Endothelial cell of umbilical vein (primary cell): ENCODE measurements at regions not wholly inside any gene's neighbourhood (a gene's known extent, or its start where the extent isn't known, plus 50 kb on each side); places are given as distances from the start of the nearest gene placed in this dataset.

Source experiments
- BruUV-seq: library from RNA; stranded (reverse); fragments of 400-500 nt; replicated peaks from 2 replicates; lab custom pipeline; 2021; lab: Mats Ljungman, UMichigan
- CTCF ChIA-PET: fragments of 300-600, 350-600 bp; sonication (Branson Sonifier 250); formaldehyde crosslinking; loops from one replicate; lab custom pipeline; 2021; ENCODE audit warnings: antibody characterized with exemption, inconsistent platforms; lab: Charles Lee
- POLR2A ChIA-PET: fragments of 300-600, 350-600 bp; sonication (Branson Sonifier 250); formaldehyde crosslinking; loops from one replicate; lab custom pipeline; 2021; ENCODE audit warnings: antibody characterized with exemption, inconsistent platforms; lab: Charles Lee
- DNase-seq: peaks from one replicate; pipeline ENCODE4 v3.0.0-alpha.2; 2011; ENCODE audit warnings: low read depth, low spot score
- FAIRE-seq: peaks from 2 replicates; lab custom pipeline; 2011; peaks lifted over from hg19 to GRCh38; lab: Jason Lieb, UNC
- H2AFZ ChIP-seq: 2 replicates; pipeline ENCODE4 v1.6.0; 2012; ENCODE audit warnings: low read depth, low read length, control low read depth, inconsistent platforms
- H3K27ac ChIP-seq: 2 replicates; pipeline ENCODE4 v1.5.1; 2011; ENCODE audit warnings: low read depth, mild to moderate bottlenecking, control low read depth, low read length, moderate library complexity; ENCODE audit not compliant: insufficient read depth
- H3K27me3 ChIP-seq, 2 experiments: 2 replicates each; pipeline versions ENCODE4 v1.6.0 to v1.6.1; 2011; ENCODE audit warnings: low read length in 2 of 2, mixed read lengths in 1 of 2; ENCODE audit not compliant: control insufficient read depth in 2 of 2, insufficient read depth in 2 of 2
- H3K36me3 ChIP-seq, 2 experiments: 2 replicates in 1 of 2; 3 replicates in 1 of 2; pipeline ENCODE4 v1.5.1; 2011; ENCODE audit warnings: low read length in 2 of 2, mild to moderate bottlenecking in 1 of 2, moderate library complexity in 1 of 2; ENCODE audit not compliant: control insufficient read depth in 2 of 2, insufficient read depth in 2 of 2; ENCODE audit errors: extremely low read depth in 1 of 2
- H3K4me1 ChIP-seq: 3 replicates; pipeline ENCODE4 v1.5.1; 2011; ENCODE audit warnings: mild to moderate bottlenecking, low read length; ENCODE audit not compliant: control insufficient read depth, insufficient read depth; ENCODE audit errors: extremely low read depth
- H3K4me2 ChIP-seq: 2 replicates; pipeline ENCODE4 v1.6.1; 2011; ENCODE audit warnings: low read length, control low read depth, mixed read lengths; ENCODE audit not compliant: insufficient read depth
- H3K4me3 ChIP-seq, 3 experiments: fragments of 200-600 bp in 1 of 3; sonication (generic), shearing (Covaris generic) in 1 of 3; replicated peaks in 1 of 3; 2 replicates each; pipeline ENCODE4 v1.5.1; 2011 to 2016; ENCODE audit warnings: control low read depth in 3 of 3, low read length in 3 of 3, mild to moderate bottlenecking in 2 of 3, inconsistent platforms in 1 of 3, low read depth in 1 of 3, moderate library complexity in 1 of 3; ENCODE audit not compliant: insufficient read depth in 1 of 3
- H3K79me2 ChIP-seq: 2 replicates; pipeline ENCODE4 v1.6.0; 2012; ENCODE audit warnings: low read length, inconsistent platforms; ENCODE audit not compliant: control insufficient read depth, insufficient read depth
- H3K9ac ChIP-seq: replicated peaks from 2 replicates; pipeline ENCODE3; 2011; ENCODE audit warnings: low read length, control low read depth; ENCODE audit not compliant: insufficient read depth; ENCODE audit errors: extremely low read depth
- H3K9me1 ChIP-seq: replicated peaks from 3 replicates; pipeline ENCODE4 v1.6.0; 2011; ENCODE audit warnings: mild to moderate bottlenecking, low read length; ENCODE audit not compliant: control insufficient read depth, insufficient read depth; ENCODE audit errors: extremely low read depth
- H3K9me3 ChIP-seq: replicated peaks from 2 replicates; pipeline ENCODE4 v1.5.1; 2012; ENCODE audit warnings: low read length, inconsistent platforms; ENCODE audit not compliant: control insufficient read depth, insufficient read depth
- H4K20me1 ChIP-seq: replicated peaks from 2 replicates; pipeline ENCODE3; 2011; ENCODE audit warnings: mild to moderate bottlenecking, low read length; ENCODE audit not compliant: control insufficient read depth, insufficient read depth; ENCODE audit errors: extremely low read depth
- CTCF ChIP-seq, 2 donors: IDR thresholded peaks; 1 replicate in 1 of 2; 2 replicates in 1 of 2; pipeline ENCODE4 v1.5.1; 2011; ENCODE audit warnings: low read length in 2 of 2, mild to moderate bottlenecking in 2 of 2, moderate library complexity in 2 of 2, control low read depth in 1 of 2, inconsistent platforms in 1 of 2, low read depth in 1 of 2; ENCODE audit not compliant: insufficient read depth in 1 of 2; ENCODE audit errors: extremely low read depth in 1 of 2
- EZH2 ChIP-seq: IDR thresholded peaks from 2 replicates; pipeline ENCODE4 v1.6.1; 2012; ENCODE audit warnings: borderline replicate concordance, low read depth, mild to moderate bottlenecking, moderate library complexity, low read length, inconsistent platforms; ENCODE audit not compliant: severe bottlenecking
- FOS ChIP-seq: IDR thresholded peaks from 2 replicates; pipeline ENCODE4 v1.6.1; 2011; ENCODE audit warnings: mild to moderate bottlenecking, low read length, moderate library complexity, borderline replicate concordance; ENCODE audit not compliant: insufficient read depth
- GATA2 ChIP-seq: IDR thresholded peaks from 2 replicates; pipeline ENCODE4 v1.7.0; 2011; ENCODE audit warnings: low read depth, mild to moderate bottlenecking, moderate library complexity, mixed read lengths, low read length; ENCODE audit not compliant: insufficient read length, insufficient read depth
- JUN ChIP-seq: IDR thresholded peaks from 2 replicates; pipeline ENCODE4 v1.6.1; 2011; ENCODE audit warnings: borderline replicate concordance, low read depth; ENCODE audit not compliant: insufficient read length, insufficient read depth
- MAX ChIP-seq: IDR thresholded peaks from 2 replicates; pipeline ENCODE4 v1.6.1; 2011; ENCODE audit not compliant: insufficient read depth, insufficient read length
- MYC ChIP-seq: IDR thresholded peaks from one replicate; pipeline ENCODE4 v1.6.1; 2011; ENCODE audit warnings: mild to moderate bottlenecking, low read depth, low read length
- POLR2A ChIP-seq: IDR thresholded peaks from 2 replicates; pipeline ENCODE4 v1.6.1; 2012; ENCODE audit warnings: low read depth, mild to moderate bottlenecking, control low read depth, low read length
- POLR2AphosphoS5 ChIP-seq: IDR thresholded peaks from 2 replicates; pipeline ENCODE4 v1.6.1; 2012; ENCODE audit warnings: low read depth, mild to moderate bottlenecking, control low read depth, low read length, moderate library complexity; ENCODE audit not compliant: insufficient read depth
- dilution Hi-C: fragments of 300-500 bp; cut with MboI; formaldehyde crosslinking; loops from one replicate; pipeline ENCODE4 v1.15.0; 2019; ENCODE audit warnings: low sequenced_read_pairs; ENCODE audit not compliant: extremely low pct_ligation_motif_present
- intact Hi-C: fragments of 100-400 bp; cut with micrococcal nuclease; formaldehyde crosslinking; loops from one replicate; pipeline ENCODE4 v1.10.0; 2022

- Histone ChIP-seq H3K4me3 (no peak overlapping the region), H3K36me3 (no peaks in the 10 kb centered on the region), H3K79me2 (no peaks in the 10 kb centered on the region), H3K9me1 (no peaks in the 10 kb centered on the region), H3K4me1 (no peaks in the 10 kb centered on the region), H3K27ac (no peak overlapping the region), H3K9ac (no peak overlapping the region), H4K20me1 (no peaks in the 10 kb centered on the region), H3K27me3 (no peaks in the 10 kb centered on the region), H2AFZ (no peak overlapping the region), H3K4me2 (no peak overlapping the region), H3K9me3 (no peaks in the 10 kb centered on the region)
- no peak for DNase-seq
- POLR2A ChIA-PET, result no interaction called here
- FAIRE-seq, result no peak
- TF ChIP-seq FOS (no peak), CTCF (IDR thresholded peaks at IDR 0.05; ENCODE audit: extremely low read depth in 1 of 2, insufficient read depth in 1 of 2, low read depth in 1 of 2, low read length in 2 of 2) (no peak), EZH2 (no peak), GATA2 (no peak), MAX (no peak), POLR2AphosphoS5 (no peak), MYC (no peak), POLR2A (no peak), JUN (no peak)
- BruUV-seq, result no TSS peak
- dilution Hi-C loops, result no loop called here
- CTCF ChIA-PET, result no interaction called here
- intact Hi-C loops, result no loop called here
Observed at GRCh38 chr6:106875782-106876321, 98.7 kb downstream of the CD24 start.
